ENCODE measurements at regions not wholly inside any gene's neighbourhood (a gene's known extent, or its start where the extent isn't known, plus 50 kb on each side); places are given as distances from the start of the nearest gene placed in this dataset.

- no peak for TF ChIP-seq CTCF (IDR thresholded peaks at IDR 0.05)
- no peak for TF ChIP-seq POLR2A (IDR thresholded peaks at IDR 0.05)
These were observed 289.5 kb upstream of the GRM7 start for GRCh38 chr3:6571448-6571847.
